Ishikawa (cell line): ENCODE measurements at regions not wholly inside any gene's neighbourhood (a gene's known extent, or its start where the extent isn't known, plus 50 kb on each side); places are given as distances from the start of the nearest gene placed in this dataset.

Experiments used
- CEBPB ChIP-seq: IDR thresholded peaks from 2 replicates; pipeline ENCODE4 v1.6.1; 2012
- CREB1 ChIP-seq: IDR thresholded peaks from 2 replicates; pipeline ENCODE4 v1.6.1; 2012; ENCODE audit warnings: low read depth
- EGR1 ChIP-seq: IDR thresholded peaks from 2 replicates; pipeline ENCODE4 v1.6.1; 2012
- EP300 ChIP-seq: IDR thresholded peaks from 2 replicates; pipeline ENCODE4 v1.6.1; 2012; ENCODE audit warnings: borderline replicate concordance
- FOXM1 ChIP-seq: IDR thresholded peaks from 2 replicates; pipeline ENCODE4 v1.6.1; 2012; ENCODE audit warnings: low read depth, borderline replicate concordance
- NFIC ChIP-seq: IDR thresholded peaks from 2 replicates; pipeline ENCODE4 v1.6.1; 2012
- RAD21 ChIP-seq: IDR thresholded peaks from 2 replicates; pipeline ENCODE4 v1.6.1; 2012; ENCODE audit warnings: low read depth
- REST ChIP-seq: IDR thresholded peaks from 2 replicates; pipeline ENCODE4 v1.6.1; 2012; ENCODE audit warnings: low read depth, mild to moderate bottlenecking
- TAF1 ChIP-seq: IDR thresholded peaks from 2 replicates; pipeline ENCODE4 v1.6.1; 2012; ENCODE audit warnings: low read depth, mild to moderate bottlenecking
- TCF12 ChIP-seq: IDR thresholded peaks from 2 replicates; pipeline ENCODE4 v1.6.1; 2012; ENCODE audit warnings: low read depth
- TEAD4 ChIP-seq: IDR thresholded peaks from 2 replicates; pipeline ENCODE4 v1.6.1; 2012
- USF1 ChIP-seq: IDR thresholded peaks from 2 replicates; pipeline ENCODE4 v1.6.1; 2012
- YY1 ChIP-seq: IDR thresholded peaks from 2 replicates; pipeline ENCODE4 v1.6.1; 2012; ENCODE audit warnings: low read depth
- ZBTB7A ChIP-seq: IDR thresholded peaks from 2 replicates; pipeline ENCODE4 v1.6.1; 2012; ENCODE audit warnings: low read depth
- TF ChIP-seq, protein P1 (sequence below): IDR thresholded peaks from 2 replicates; pipeline ENCODE4 v1.6.1; 2012

DNA sequence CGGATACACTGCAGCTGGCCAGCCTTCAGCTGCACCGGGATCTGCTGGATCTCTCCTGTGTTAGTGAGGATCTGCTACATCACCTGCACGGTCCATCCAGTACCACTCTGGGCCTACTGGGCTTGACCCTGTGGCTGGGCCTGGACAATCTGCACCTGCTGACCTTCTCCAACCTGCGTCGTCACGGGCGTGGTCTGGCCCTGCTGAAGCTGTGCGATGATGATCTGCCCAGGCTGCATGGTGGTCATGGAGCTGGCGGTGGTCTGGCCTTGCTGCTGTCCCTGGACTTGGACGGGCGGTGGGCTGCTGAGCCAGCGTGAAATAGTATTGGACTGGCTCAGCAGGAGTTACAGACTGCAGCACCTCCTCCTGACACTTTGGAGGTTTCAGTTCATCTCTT lies 137.1 kb upstream of the GAS1 start:
- no peak for TF ChIP-seq TCF12
- no peak for TF ChIP-seq CREB1
- no peak for TF ChIP-seq USF1
- TF ChIP-seq EP300, result no peak
- TF ChIP-seq, protein P1, sequence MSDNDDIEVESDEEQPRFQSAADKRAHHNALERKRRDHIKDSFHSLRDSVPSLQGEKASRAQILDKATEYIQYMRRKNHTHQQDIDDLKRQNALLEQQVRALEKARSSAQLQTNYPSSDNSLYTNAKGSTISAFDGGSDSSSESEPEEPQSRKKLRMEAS, result no peak
- no peak for TF ChIP-seq REST
- no peak for TF ChIP-seq RAD21
- TF ChIP-seq NFIC, result no peak
- no peak for TF ChIP-seq TEAD4
- no peak for TF ChIP-seq TAF1

- TF ChIP-seq RAD21 (no peak), TAF1 (no peak), REST (no peak), CREB1 (no peak), YY1 (no peak), USF1 (no peak), FOXM1 (no peak), CEBPB (no peak), ZBTB7A (no peak), TEAD4 (no peak), EP300 (no peak), EGR1 (no peak), TCF12 (no peak), NFIC (no peak)
- TF ChIP-seq, protein P1, result no peak
These were observed 137.8 kb upstream of the GAS1 start for GRCh38 chr9:87085073-87085472.

GRCh38 chr9:87085521-87085920 lies 138.2 kb upstream of the GAS1 start:
- TF ChIP-seq, protein P1, result no peak
- TF ChIP-seq USF1 (no peak), ZBTB7A (no peak), FOXM1 (no peak), YY1 (no peak), CREB1 (no peak), CEBPB (no peak), TAF1 (no peak), REST (no peak)

GRCh38 chr9:87086221-87086818 lies 139.0 kb upstream of the GAS1 start:
- TF ChIP-seq CEBPB (no peak), YY1 (no peak), TAF1 (no peak), NFIC (no peak)
